ENCODE measurements at regions not wholly inside any gene's neighbourhood (a gene's known extent, or its start where the extent isn't known, plus 50 kb on each side); places are given as distances from the start of the nearest gene placed in this dataset.
"Not testable (repeated sequence)": the region's sequence is repeated elsewhere in the genome, so short reads cannot be mapped to it uniquely, and the experiment has no call there.

GRCh38 chr1:120357046-120357445 is 57.8 kb upstream of the NBPF8 start:
- DNase-seq (ENCODE audit: low read depth in 2 of 2), result peak; percentile 11 to 32

DNA sequence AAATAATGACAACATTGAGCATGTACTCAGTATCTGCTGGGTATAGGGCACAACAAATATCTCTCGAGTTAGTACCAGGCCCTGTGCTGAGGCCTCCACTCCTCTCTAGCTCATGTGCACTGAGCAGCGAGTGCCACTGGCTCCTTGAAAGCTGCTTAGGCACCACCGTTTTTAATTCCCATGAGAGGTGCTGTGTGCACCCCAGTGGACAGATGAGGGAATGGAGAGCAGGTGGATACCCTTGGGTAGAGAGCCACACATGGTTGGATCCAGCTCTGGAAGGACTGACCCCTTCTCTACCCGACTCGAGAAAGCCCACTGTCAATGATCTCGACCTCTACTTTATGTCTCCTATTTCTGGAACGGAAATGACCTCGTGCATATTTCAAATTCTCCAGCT is 58.7 kb upstream of the NBPF8 start:
- not testable (repeated sequence) for DNase-seq (ENCODE audit: low read depth in 2 of 2)

GRCh38 chr1:120354618-120355184 is 60.1 kb upstream of the NBPF8 start:
- peak in 1 of 2 donors; percentile 9 for DNase-seq (ENCODE audit: low read depth in 2 of 2)

DNA sequence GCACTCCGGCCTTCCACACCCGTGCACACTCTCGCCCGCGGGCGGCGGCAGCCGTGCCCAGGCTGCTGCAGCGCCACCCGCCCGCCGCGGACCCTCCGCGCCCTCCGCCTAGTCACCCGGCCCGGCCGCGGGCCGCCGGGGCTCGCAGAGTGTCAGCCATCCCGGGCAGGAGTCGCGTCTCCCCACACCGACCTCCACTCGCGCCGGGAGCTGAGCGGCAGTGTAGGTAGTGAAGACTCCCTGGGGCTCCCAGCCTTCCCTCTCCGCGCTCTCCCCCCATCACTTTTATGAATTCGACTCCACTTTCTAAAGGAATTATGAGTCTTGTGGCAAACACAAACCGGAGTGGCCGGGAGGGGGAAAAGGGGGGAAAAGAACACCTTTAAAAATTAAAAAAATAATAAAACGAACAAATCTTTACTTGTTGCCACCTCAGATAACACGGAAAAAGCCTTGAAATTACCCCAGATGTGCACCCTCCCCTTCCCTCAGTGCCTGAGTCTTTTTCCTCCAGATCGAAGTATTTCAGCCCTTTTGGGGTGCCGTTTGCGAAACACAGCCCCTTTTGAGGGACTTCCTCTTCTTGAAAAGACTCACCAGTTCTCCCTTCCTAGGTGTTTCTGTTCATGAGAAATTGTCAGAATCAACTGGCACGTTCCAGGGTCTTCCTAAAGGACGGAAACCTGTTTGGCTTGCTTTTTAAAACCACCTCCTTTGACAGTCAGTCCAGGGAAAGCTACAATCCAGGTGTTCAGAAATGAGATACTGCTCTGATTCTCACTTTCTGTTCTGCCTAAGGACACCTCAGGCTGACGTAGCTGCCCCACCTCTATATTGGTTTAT is 72.4 kb upstream of the NBPF8 start:
- peak in 1 of 2 donors; percentile 8 for DNase-seq (ENCODE audit: low read depth in 2 of 2)

GRCh38 chr1:120341756-120342155 is 73.1 kb upstream of the NBPF8 start:
- not testable (repeated sequence) for DNase-seq (ENCODE audit: low read depth in 2 of 2)

DNA sequence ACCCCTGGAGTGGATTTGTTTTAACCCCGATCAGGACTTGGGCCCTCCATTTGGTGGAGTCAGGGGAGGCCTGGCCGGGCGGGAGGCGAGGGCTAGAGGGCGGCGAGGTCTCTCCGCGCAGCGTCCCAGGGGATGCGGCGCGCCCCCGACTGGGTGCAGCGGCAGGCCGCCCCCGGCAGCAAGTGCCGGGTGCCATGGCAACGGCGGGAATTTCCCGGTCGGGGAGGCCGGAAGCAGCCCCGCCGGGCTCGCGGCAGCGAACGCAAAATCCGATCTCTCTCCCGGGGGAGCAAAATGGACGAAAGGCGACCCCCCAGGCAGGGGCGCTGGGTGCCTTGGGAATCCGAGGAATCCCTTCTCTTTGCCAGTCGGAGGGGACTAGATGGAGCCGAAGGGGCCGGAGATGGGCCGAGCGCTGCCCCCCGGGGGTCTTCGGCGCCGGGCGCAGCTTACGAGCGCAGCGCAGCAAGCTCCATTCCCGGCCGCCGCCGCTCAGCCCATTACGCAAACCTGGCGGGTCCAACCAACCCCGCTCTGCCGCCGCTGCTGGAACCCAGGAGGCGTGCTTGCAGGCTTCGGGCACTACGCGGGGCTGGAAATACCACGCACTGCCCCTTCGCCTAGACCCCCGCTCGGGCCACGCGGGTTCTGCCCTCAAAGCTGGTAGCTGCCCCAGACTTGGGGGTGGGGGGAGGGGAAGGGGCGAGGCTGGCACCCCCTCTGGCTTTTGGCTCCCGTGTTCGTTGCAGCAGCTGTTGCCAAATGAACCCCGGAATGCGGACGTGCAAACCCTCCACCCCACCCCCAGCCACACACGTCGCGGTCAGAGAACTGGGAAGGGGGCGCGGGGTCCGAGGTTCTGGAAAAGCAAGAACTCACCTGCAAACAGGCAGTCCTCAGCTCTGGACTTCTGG is 73.7 kb upstream of the NBPF8 start:
- DNase-seq (ENCODE audit: low read depth in 2 of 2), result peak; percentile 34 to 44

DNA sequence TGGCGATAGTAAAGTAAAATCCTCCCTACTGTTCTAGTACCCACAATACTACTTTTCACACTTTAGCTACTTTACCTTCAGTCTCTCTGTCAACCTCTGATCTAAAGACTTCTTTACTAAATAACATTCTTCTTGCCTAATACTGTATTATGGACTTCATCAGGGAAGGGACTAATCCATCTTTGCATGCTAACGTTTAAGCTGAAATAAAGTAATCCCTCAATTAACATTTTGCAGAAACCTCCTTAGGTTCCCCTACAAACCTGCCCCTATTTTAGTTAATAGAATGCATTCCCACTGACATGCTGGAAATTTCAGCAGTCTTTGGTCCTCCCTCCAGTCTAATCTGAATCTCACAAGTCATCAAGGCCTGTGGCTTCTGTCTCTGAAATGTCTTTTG is 99.1 kb upstream of the NBPF8 start:
- not testable (repeated sequence) for DNase-seq (ENCODE audit: low read depth in 2 of 2)

GRCh38 chr1:120311930-120312329 is 102.9 kb upstream of the NBPF8 start:
- not testable (repeated sequence) for DNase-seq (ENCODE audit: low read depth in 2 of 2)

- not testable (repeated sequence) for DNase-seq (ENCODE audit: low read depth in 2 of 2)
These were observed 105.8 kb upstream of the NBPF8 start for GRCh38 chr1:120308940-120309578.

DNA sequence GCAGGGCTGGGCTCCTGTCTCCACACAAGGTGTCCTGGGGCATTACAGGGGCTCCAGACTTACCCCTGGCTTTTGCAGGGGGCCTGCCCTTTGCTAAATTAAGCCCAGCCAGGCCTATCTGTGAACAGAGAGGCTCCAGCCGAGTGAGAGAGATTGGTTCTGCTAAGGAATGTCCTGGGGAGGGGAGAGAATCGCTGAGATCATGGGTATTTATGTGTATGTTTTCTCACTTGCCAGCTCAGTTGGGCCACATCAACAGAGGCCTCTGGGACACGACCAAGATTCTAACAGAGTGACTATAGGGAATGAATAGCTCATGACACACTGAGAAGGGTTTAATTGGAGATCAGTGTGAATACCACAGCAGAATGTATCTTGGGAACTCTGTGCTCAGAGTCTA is 109.8 kb upstream of the NBPF8 start:
- not testable (repeated sequence) for DNase-seq (ENCODE audit: low read depth in 2 of 2)

GRCh38 chr1:120304341-120304740 is 110.5 kb upstream of the NBPF8 start:
- not testable (repeated sequence) for DNase-seq (ENCODE audit: low read depth in 2 of 2)

- DNase-seq (ENCODE audit: low read depth in 2 of 2), result not testable (repeated sequence)
These were observed 115.3 kb upstream of the NBPF8 start for GRCh38 chr1:120299433-120300057.

DNA sequence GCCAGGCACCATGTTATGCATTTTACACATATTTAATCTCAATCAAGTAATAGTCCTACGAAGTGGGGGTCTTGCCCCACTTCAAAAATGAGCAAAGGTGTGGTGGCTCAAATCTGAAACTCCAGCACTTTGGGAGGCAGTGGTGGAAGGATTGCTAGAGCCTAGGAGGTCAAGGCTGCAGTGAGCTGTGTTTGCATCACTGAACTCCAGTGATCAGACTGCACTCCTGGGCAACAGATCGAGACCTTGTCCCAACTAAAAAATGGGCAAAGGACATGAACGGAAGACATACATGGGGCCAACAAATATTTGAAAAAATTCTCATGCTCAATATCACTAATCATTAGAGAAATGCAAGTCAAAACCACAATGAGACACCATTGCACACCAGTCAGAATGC is 116.3 kb upstream of the NBPF8 start:
- not testable (repeated sequence) for DNase-seq (ENCODE audit: low read depth in 2 of 2)

DNA sequence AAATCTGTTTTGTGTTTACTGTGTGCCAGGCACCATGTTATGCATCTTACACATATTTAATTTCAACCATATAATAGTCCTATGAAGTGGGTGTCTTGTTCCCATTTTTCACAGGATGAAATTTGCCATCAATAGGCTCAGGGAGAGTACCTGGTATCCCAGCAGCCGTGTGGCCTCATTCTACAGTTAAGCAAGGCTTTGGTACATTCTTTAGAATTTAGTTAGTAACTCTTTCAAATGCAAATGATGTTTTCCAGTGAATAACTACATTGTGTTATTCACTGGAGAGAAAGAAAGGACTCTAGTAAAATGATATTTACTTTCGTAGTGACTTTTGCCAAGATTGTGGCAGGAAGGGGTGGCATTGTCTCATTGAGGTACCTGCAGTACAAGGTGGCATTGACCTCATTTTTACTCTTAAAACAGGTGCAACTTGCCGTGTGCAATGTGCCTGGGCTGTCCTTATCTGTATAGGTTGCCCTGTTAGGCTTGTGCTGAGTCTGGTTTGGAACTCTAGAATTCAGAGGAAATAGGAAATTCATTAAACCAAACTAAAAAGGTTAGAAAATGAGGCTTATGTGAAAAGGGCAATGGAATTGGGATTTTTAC is 117.4 kb upstream of the NBPF8 start:
- DNase-seq (ENCODE audit: low read depth in 2 of 2), result not testable (repeated sequence)

DNA sequence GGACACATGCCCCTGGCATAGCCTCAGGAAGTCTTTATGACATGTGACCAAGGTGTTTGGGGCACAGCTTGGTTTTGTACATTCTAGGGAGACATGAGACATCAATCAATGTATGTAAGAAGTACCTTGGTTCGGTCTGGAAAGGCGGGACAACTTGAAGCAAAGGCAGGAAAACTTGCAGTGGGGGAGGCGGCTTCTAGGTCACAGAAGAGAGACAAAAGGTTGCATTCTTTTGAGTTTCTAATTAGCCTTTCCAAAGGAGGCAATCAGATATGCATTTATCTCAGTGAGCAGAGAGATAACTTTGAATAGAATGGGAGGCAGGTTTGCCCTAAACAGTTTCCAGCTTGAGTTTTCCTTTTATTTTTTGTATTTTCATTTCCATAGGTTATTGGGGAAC is 113.8 kb upstream of the SEC22B start:
- not testable (repeated sequence) for DNase-seq (ENCODE audit: low read depth in 2 of 2)

- DNase-seq (ENCODE audit: low read depth in 2 of 2), result not testable (repeated sequence)
These were observed 113.3 kb upstream of the SEC22B start for GRCh38 chr1:120289601-120290074.

- not testable (repeated sequence) for DNase-seq (ENCODE audit: low read depth in 2 of 2)
These were observed 112.7 kb upstream of the SEC22B start for GRCh38 chr1:120288814-120289600.

DNA sequence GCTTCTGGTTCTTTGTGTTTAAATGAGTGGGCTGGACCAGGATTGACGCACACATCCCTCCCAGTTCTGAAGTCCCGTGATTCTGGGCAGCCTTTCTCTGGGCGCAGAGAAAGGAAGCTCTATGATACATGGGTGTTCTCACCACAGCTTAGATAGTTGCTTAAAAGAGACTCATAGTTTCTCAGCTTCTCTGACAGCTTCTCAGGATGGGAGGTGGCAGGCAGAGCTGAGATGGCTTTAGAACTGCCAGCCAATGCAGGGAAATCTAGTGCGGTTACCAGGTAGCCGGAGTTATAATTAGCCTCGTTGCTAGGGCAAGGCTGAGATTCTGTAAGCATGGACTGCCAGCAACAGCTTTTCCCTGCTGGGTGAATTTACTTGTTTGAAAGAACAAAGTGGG is 111.8 kb upstream of the SEC22B start:
- not testable (repeated sequence) for DNase-seq (ENCODE audit: low read depth in 2 of 2)

- DNase-seq (ENCODE audit: low read depth in 2 of 2), result not testable (repeated sequence)
These were observed 106.6 kb upstream of the SEC22B start for GRCh38 chr1:120282744-120283464.
